IPS-20b (cell line): ENCODE measurements at regions not wholly inside any gene's neighbourhood (a gene's known extent, or its start where the extent isn't known, plus 50 kb on each side); places are given as distances from the start of the nearest gene placed in this dataset.

Source experiments
- H3K27ac ChIP-seq: one replicate; pipeline ENCODE4 v1.5.1; 2013; ENCODE audit warnings: low read length
- H3K27me3 ChIP-seq: 2 replicates; pipeline ENCODE4 v1.6.1; 2013; ENCODE audit warnings: mild to moderate bottlenecking, low read length, inconsistent platforms; ENCODE audit not compliant: insufficient read depth
- H3K36me3 ChIP-seq: 2 replicates; pipeline ENCODE4 v1.6.1; 2013; ENCODE audit warnings: low read depth, mild to moderate bottlenecking, inconsistent platforms, low read length, moderate library complexity; ENCODE audit not compliant: insufficient read depth
- H3K4me1 ChIP-seq: 2 replicates; pipeline ENCODE4 v1.6.1; 2013; ENCODE audit warnings: mild to moderate bottlenecking, control low read depth, inconsistent platforms, low read length, moderate library complexity; ENCODE audit not compliant: insufficient read depth
- H3K4me3 ChIP-seq: 2 replicates; pipeline ENCODE4 v1.5.1; 2013; ENCODE audit warnings: mild to moderate bottlenecking, low read length, inconsistent platforms
- H3K9ac ChIP-seq: 2 replicates; pipeline ENCODE4 v1.6.1; 2013; ENCODE audit warnings: low read depth, mild to moderate bottlenecking, inconsistent platforms, low read length, moderate library complexity
- H3K9me3 ChIP-seq: 2 replicates; pipeline ENCODE4 v1.6.1; 2013; ENCODE audit warnings: mild to moderate bottlenecking, low read depth, low read length, inconsistent platforms; ENCODE audit not compliant: insufficient read depth

DNA sequence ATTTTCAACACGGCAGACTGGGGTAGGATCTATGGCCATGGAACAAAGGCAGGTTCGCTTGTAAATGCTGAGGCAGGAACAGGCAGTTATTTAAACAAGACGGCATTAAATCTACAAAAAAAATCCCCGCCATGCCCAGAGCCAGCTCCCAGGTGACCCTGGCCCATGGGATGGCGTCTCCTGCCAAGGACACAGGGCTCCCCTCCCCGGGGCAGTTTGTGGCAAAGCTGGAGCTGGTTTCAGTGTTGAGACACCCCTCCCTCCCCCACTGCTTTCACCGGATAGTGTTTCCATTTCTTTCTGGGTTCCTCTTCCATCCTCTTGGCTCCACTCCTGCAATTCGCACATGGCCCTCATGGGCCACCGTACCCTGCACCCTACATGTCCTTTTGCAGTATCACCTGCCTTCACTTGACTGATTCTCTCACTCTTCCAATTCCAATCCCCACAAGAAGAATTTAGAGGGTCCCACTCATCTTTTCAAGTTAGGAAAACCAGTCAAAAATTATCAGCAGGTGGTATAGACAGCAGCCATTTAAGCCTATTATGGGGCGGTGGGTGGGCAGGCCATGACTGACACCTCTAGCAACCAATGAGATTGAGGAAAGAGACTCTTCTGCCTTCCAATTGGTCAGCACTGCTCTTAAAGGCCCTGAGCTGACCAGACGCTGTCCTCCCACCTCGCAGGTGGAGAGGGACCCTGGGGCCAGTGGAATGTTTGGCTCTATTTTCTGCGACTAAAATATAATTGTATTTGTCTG, 52.0 kb downstream of the OLIG1 start:
- Histone ChIP-seq H3K36me3 (no peaks in the 10 kb centered on the region), H3K4me3 (no peak overlapping the region), H3K27ac (no peak overlapping the region), H3K4me1 (peaks cover 9% of the 10 kb centered on the region; the same call in 1 of the 2 replicates), H3K9me3 (no peaks in the 10 kb centered on the region), H3K9ac (no peak overlapping the region), H3K27me3 (peaks cover 49% of the 10 kb centered on the region)

DNA sequence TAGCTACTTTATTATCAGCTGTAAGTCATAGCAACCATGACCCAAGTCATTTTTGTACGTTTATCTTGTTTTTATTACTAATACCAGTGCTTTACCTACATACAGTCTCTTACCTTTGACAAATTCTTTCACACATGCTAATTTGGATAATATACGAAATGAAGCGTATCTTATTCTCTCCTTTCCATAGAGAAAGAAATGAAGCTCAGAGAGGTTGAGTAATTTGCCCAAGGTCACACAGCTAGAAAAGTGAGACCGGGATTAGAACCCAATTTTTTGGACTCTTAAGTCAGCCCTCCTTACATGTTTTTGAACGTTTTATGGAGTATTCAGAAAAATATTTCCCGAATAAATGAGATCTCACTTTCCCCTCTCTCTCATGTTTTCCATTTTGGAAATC, 52.6 kb downstream of the OLIG1 start:
- Histone ChIP-seq H3K27me3 (peaks cover 50% of the 10 kb centered on the region), H3K36me3 (no peaks in the 10 kb centered on the region), H3K9me3 (no peaks in the 10 kb centered on the region), H3K27ac (no peak overlapping the region), H3K4me3 (no peak overlapping the region), H3K4me1 (peaks cover 11% of the 10 kb centered on the region), H3K9ac (no peak overlapping the region)

DNA sequence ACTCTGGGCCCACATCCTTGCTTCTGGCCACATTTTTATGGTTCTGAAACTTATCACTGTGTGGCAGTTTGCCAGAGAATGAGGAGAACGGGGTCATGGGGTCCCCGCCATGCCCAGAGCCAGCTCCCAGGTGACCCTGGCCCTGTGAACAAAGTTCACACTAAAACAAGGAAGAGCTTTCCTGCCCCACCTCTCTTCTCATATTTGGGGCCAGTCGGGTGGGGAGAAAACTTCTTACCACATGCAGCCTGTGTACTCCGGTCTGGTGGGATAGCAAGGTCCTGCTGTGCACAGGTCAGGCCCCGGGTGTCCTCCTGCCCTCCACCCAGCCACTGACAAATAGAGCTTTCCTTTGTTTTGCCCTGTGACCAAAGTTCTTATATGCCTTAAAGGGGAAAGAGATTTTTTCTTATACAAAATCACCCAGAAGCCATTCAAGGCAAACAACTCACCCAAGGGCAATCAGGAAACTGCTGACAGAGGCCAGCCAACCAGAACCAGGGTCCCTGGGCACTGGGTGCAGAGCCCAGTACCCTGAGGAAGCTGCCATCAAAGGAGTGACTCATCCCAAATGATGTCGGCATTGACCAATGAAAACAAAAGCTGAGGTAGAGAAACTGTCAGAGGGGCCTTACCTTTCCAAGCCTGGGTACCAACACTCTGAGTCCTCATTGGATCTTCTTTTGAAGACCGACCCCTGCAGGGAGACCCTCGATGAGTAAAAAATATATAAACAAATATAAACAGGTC, 53.6 kb downstream of the OLIG1 start:
- Histone ChIP-seq H3K27ac (no peak overlapping the region), H3K9me3 (no peaks in the 10 kb centered on the region), H3K4me3 (no peak overlapping the region), H3K4me1 (peaks cover 19% of the 10 kb centered on the region), H3K9ac (no peak overlapping the region), H3K36me3 (no peaks in the 10 kb centered on the region), H3K27me3 (peaks cover 51% of the 10 kb centered on the region)

DNA sequence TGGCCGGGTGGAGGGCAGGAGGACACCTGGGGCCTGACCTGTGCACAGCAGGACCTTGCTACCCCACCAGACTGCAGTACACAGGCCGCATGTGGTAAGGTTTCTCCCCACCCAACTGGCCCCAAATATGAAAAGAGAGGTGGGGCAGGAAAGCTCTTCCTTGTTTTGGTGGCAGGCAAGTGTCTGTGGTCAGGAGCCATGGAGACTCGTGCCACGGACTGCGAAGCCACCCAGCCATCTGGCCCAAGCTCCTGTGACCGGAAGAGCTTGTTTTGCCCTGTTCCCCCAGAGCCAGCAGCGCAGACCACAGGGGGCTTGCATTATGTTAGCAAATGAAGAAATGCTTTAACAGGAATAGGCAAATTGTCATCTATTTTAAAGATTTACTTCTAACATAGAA, 54.9 kb downstream of the OLIG1 start:
- no peak overlapping the region for H3K9ac ChIP-seq
- peaks cover 49% of the 10 kb centered on the region for H3K27me3 ChIP-seq
- no peaks in the 10 kb centered on the region for H3K36me3 ChIP-seq
- H3K4me1 ChIP-seq, result peaks cover 19% of the 10 kb centered on the region
- no peak overlapping the region for H3K27ac ChIP-seq
- no peaks in the 10 kb centered on the region for H3K9me3 ChIP-seq
- H3K4me3 ChIP-seq, result no peak overlapping the region

DNA sequence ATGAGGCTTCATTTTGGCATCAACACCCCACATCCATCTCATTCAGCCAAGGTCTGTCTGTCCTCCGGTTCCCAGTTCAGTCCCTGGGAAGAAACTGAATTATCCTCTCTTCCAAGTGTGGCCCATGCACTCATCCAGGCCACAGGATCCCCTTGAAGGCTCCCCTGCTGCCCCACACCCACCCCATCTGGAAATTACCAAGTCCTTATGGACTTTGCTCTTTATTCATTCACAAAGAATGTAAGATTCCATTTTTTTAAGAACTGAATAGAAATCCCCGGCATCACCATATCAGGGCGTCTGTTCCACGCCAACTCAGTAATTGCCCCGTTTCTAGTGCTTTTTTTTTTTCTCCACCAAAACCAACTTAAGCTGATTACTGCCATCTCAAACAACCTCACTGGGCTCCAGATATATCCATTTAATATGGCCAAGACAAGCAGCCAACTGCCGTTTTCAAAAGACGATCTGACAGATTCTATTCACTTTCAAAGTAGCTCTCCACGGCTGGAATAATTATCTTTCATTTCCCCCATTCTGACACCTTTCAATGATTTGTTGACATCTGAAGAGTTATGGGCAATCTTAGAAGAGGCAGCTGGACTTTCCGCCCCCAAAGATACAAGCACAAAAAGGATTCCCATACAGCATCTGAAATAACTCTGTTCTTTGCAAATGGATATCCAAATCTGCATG, 55.9 kb downstream of the OLIG1 start:
- Histone ChIP-seq H3K9me3 (no peaks in the 10 kb centered on the region), H3K36me3 (no peaks in the 10 kb centered on the region), H3K4me3 (no peak overlapping the region), H3K27ac (no peak overlapping the region), H3K4me1 (peaks cover 19% of the 10 kb centered on the region), H3K27me3 (peaks cover 47% of the 10 kb centered on the region), H3K9ac (no peak overlapping the region)

DNA sequence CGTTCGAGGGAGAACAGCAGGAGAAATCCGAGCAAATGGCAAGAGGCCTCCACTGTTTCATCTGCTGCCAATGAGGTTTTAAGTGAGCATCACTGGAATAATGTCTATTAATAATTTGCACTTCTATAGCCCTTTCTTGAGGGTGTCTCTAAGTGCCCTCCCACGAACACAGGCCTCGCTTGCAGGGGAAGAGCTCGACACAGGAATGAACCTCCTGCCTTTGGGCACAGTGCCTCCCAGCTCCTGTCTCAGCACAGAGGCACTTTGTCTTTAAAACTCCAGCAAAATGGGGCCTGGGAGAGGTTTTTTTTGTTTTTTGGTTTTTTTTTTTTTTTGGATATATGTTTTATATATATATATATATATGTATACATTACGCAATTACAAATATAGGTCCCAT, 56.6 kb downstream of the OLIG1 start:
- no peaks in the 10 kb centered on the region for H3K36me3 ChIP-seq
- H3K4me1 ChIP-seq, result peaks cover 19% of the 10 kb centered on the region
- H3K9ac ChIP-seq, result no peak overlapping the region
- no peak overlapping the region for H3K27ac ChIP-seq
- peaks cover 47% of the 10 kb centered on the region for H3K27me3 ChIP-seq
- H3K4me3 ChIP-seq, result no peak overlapping the region
- H3K9me3 ChIP-seq, result no peaks in the 10 kb centered on the region

DNA sequence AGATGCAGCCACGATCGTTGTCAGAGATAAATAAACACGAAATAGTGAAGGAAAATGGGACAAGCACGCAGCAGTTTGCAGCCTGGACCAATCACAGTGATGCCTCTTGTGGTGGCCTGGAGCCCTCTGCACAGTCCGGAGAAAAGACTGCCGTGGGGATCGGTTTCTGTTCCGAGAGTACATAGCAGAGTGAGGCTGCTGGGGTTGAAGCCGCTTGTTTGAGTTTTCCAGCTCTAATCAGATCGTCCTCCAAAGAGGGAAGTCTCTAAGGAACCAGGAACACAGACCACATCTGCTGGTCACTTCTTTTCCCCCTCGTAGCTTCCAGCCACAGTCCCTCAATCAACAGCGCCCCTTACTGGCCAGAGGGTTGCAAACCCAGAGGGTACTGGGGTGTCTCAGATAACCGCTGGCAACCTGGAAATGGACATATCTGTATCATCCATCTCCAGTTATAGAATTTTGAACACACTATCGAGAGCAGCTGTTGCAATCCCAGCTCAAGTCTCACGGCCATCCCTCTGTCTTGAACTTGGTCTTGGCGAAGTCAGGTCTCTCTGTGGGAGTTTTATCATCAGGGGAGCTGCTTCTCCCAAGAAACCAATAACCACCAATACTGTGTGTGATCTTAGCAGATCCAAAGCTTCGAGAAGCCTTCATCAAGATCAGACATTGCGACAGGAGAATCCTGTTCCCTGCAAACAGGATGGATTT, 57.4 kb downstream of the OLIG1 start:
- H3K4me1 ChIP-seq, result peaks cover 19% of the 10 kb centered on the region
- no peaks in the 10 kb centered on the region for H3K36me3 ChIP-seq
- H3K9me3 ChIP-seq, result no peaks in the 10 kb centered on the region
- H3K9ac ChIP-seq, result no peak overlapping the region
- H3K27ac ChIP-seq, result no peak overlapping the region
- H3K27me3 ChIP-seq, result peaks cover 47% of the 10 kb centered on the region
- peak overlapping the region; percentile 51 for H3K4me3 ChIP-seq

DNA sequence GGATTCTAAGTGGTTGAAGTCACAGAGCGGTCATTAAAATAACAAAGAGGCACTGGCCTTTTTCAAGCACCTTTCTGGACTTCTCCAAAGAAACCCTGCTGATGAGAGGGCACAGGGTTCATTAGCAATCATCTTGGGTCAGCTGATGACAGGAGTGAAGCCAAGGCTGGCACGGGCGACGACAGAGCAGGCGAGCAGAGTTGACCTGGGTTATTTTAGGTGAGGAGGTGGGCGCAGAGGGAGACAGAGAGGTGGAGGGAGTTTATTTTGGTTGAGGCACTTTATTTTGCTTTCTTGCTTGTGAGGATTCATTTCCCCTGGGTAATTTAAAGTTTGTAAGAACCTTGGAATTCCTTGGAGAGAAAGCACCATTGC, 57.9 kb downstream of the OLIG1 start:
- Histone ChIP-seq H3K27ac (no peak overlapping the region), H3K4me1 (peaks cover 19% of the 10 kb centered on the region), H3K9ac (no peak overlapping the region), H3K9me3 (no peaks in the 10 kb centered on the region), H3K4me3 (peak overlapping the region; percentile 51), H3K27me3 (peaks cover 47% of the 10 kb centered on the region), H3K36me3 (no peaks in the 10 kb centered on the region)

DNA sequence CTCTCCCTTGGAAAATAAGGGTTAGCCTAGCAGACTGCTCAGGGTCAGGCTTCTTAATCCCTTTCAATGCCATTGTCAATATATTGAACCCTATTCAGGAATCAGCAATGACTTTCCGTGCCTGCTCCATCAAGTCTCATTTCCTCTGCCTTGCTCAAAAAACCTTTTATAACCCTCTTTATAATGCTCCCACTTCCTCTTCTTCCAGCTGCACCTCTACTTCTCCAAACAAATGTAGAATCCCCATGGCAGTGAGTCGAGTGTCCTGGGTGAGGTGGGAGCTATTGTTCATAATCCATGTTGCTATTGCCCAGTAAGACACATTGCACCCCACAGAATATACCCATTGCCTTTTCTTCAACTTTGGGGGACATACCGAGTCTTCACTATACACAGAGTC, 58.6 kb downstream of the OLIG1 start:
- H3K4me3 ChIP-seq, result no peak overlapping the region
- no peaks in the 10 kb centered on the region for H3K9me3 ChIP-seq
- no peaks in the 10 kb centered on the region for H3K36me3 ChIP-seq
- H3K4me1 ChIP-seq, result peaks cover 19% of the 10 kb centered on the region
- peaks cover 47% of the 10 kb centered on the region for H3K27me3 ChIP-seq
- no peak overlapping the region for H3K9ac ChIP-seq
- H3K27ac ChIP-seq, result no peak overlapping the region

DNA sequence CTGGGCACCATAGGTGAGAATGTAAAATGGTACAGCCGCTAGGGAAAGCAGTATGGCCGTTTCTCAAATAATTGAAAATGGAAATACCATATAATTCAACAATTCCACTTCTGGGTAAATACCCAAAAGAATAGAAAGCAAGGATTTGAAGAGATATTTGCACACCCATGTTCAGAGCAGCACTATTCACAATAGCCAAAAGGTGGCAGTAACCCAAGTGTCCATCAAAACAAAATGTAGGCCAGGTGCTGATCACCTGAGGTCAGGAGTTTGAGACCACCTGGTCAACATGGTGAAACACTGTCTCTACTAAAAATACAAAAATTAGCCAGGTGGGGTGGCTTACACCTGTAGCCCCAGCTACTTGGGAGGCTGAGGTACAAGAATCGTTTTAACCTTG, 62.1 kb downstream of the OLIG1 start:
- no peak overlapping the region for H3K9ac ChIP-seq
- H3K27me3 ChIP-seq, result peaks cover 23% of the 10 kb centered on the region
- peaks cover 19% of the 10 kb centered on the region for H3K4me1 ChIP-seq
- no peak overlapping the region for H3K27ac ChIP-seq
- H3K4me3 ChIP-seq, result no peak overlapping the region
- no peaks in the 10 kb centered on the region for H3K36me3 ChIP-seq
- H3K9me3 ChIP-seq, result no peaks in the 10 kb centered on the region

DNA sequence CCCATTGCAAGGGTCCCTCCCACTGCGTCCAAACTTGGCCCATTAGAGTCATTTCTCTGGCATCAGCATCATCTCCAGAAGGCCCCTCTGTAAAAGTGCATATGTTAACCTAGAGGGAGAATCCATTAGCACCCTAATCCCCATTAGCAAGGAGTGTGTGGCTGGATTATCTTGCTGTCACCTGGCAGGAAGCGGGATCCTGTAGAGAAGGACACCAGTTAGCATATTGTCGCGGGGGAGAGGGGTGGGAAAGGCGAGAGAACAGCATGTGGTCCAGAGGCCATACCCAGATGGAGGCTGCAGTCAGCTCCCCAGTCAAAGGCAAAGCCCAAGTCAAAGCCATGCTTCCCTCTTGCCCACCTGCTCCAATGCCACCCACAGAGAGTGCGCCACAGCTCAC, 64.0 kb downstream of the OLIG1 start:
- no peaks in the 10 kb centered on the region for H3K9me3 ChIP-seq
- H3K36me3 ChIP-seq, result no peaks in the 10 kb centered on the region
- H3K9ac ChIP-seq, result no peak overlapping the region
- H3K27me3 ChIP-seq, result peaks cover 4% of the 10 kb centered on the region; the same call in 1 of the 2 replicates
- H3K4me1 ChIP-seq, result peaks cover 9% of the 10 kb centered on the region; the same call in 1 of the 2 replicates
- no peak overlapping the region for H3K4me3 ChIP-seq
- H3K27ac ChIP-seq, result no peak overlapping the region
